Endothelial cell of umbilical vein (primary cell): ENCODE measurements at regions not wholly inside any gene's neighbourhood (a gene's known extent, or its start where the extent isn't known, plus 50 kb on each side); places are given as distances from the start of the nearest gene placed in this dataset.

ENCODE experiments used
- BruUV-seq: library from RNA; stranded (reverse); fragments of 400-500 nt; replicated peaks from 2 replicates; lab custom pipeline; 2021; lab: Mats Ljungman, UMichigan
- CTCF ChIA-PET: fragments of 300-600, 350-600 bp; sonication (Branson Sonifier 250); formaldehyde crosslinking; loops from one replicate; lab custom pipeline; 2021; ENCODE audit warnings: antibody characterized with exemption, inconsistent platforms; lab: Charles Lee
- POLR2A ChIA-PET: fragments of 300-600, 350-600 bp; sonication (Branson Sonifier 250); formaldehyde crosslinking; loops from one replicate; lab custom pipeline; 2021; ENCODE audit warnings: antibody characterized with exemption, inconsistent platforms; lab: Charles Lee
- DNase-seq: peaks from one replicate; pipeline ENCODE4 v3.0.0-alpha.2; 2011; ENCODE audit warnings: low read depth, low spot score
- FAIRE-seq: peaks from 2 replicates; lab custom pipeline; 2011; peaks lifted over from hg19 to GRCh38; lab: Jason Lieb, UNC
- H2AFZ ChIP-seq: 2 replicates; pipeline ENCODE4 v1.6.0; 2012; ENCODE audit warnings: low read depth, low read length, control low read depth, inconsistent platforms
- H3K27ac ChIP-seq: 2 replicates; pipeline ENCODE4 v1.5.1; 2011; ENCODE audit warnings: low read depth, mild to moderate bottlenecking, control low read depth, low read length, moderate library complexity; ENCODE audit not compliant: insufficient read depth
- H3K27me3 ChIP-seq, 2 experiments: 2 replicates each; pipeline versions ENCODE4 v1.6.0 to v1.6.1; 2011; ENCODE audit warnings: low read length in 2 of 2, mixed read lengths in 1 of 2; ENCODE audit not compliant: control insufficient read depth in 2 of 2, insufficient read depth in 2 of 2
- H3K36me3 ChIP-seq, 2 experiments: 2 replicates in 1 of 2; 3 replicates in 1 of 2; pipeline ENCODE4 v1.5.1; 2011; ENCODE audit warnings: low read length in 2 of 2, mild to moderate bottlenecking in 1 of 2, moderate library complexity in 1 of 2; ENCODE audit not compliant: control insufficient read depth in 2 of 2, insufficient read depth in 2 of 2; ENCODE audit errors: extremely low read depth in 1 of 2
- H3K4me1 ChIP-seq: 3 replicates; pipeline ENCODE4 v1.5.1; 2011; ENCODE audit warnings: mild to moderate bottlenecking, low read length; ENCODE audit not compliant: control insufficient read depth, insufficient read depth; ENCODE audit errors: extremely low read depth
- H3K4me2 ChIP-seq: 2 replicates; pipeline ENCODE4 v1.6.1; 2011; ENCODE audit warnings: low read length, control low read depth, mixed read lengths; ENCODE audit not compliant: insufficient read depth
- H3K4me3 ChIP-seq, 3 experiments: fragments of 200-600 bp in 1 of 3; sonication (generic), shearing (Covaris generic) in 1 of 3; replicated peaks in 1 of 3; 2 replicates each; pipeline ENCODE4 v1.5.1; 2011 to 2016; ENCODE audit warnings: control low read depth in 3 of 3, low read length in 3 of 3, mild to moderate bottlenecking in 2 of 3, inconsistent platforms in 1 of 3, low read depth in 1 of 3, moderate library complexity in 1 of 3; ENCODE audit not compliant: insufficient read depth in 1 of 3
- H3K79me2 ChIP-seq: 2 replicates; pipeline ENCODE4 v1.6.0; 2012; ENCODE audit warnings: low read length, inconsistent platforms; ENCODE audit not compliant: control insufficient read depth, insufficient read depth
- H3K9ac ChIP-seq: replicated peaks from 2 replicates; pipeline ENCODE3; 2011; ENCODE audit warnings: low read length, control low read depth; ENCODE audit not compliant: insufficient read depth; ENCODE audit errors: extremely low read depth
- H3K9me1 ChIP-seq: replicated peaks from 3 replicates; pipeline ENCODE4 v1.6.0; 2011; ENCODE audit warnings: mild to moderate bottlenecking, low read length; ENCODE audit not compliant: control insufficient read depth, insufficient read depth; ENCODE audit errors: extremely low read depth
- H3K9me3 ChIP-seq: replicated peaks from 2 replicates; pipeline ENCODE4 v1.5.1; 2012; ENCODE audit warnings: low read length, inconsistent platforms; ENCODE audit not compliant: control insufficient read depth, insufficient read depth
- H4K20me1 ChIP-seq: replicated peaks from 2 replicates; pipeline ENCODE3; 2011; ENCODE audit warnings: mild to moderate bottlenecking, low read length; ENCODE audit not compliant: control insufficient read depth, insufficient read depth; ENCODE audit errors: extremely low read depth
- EZH2 ChIP-seq: IDR thresholded peaks from 2 replicates; pipeline ENCODE4 v1.6.1; 2012; ENCODE audit warnings: borderline replicate concordance, low read depth, mild to moderate bottlenecking, moderate library complexity, low read length, inconsistent platforms; ENCODE audit not compliant: severe bottlenecking
- FOS ChIP-seq: IDR thresholded peaks from 2 replicates; pipeline ENCODE4 v1.6.1; 2011; ENCODE audit warnings: mild to moderate bottlenecking, low read length, moderate library complexity, borderline replicate concordance; ENCODE audit not compliant: insufficient read depth
- GATA2 ChIP-seq: IDR thresholded peaks from 2 replicates; pipeline ENCODE4 v1.7.0; 2011; ENCODE audit warnings: low read depth, mild to moderate bottlenecking, moderate library complexity, mixed read lengths, low read length; ENCODE audit not compliant: insufficient read length, insufficient read depth
- JUN ChIP-seq: IDR thresholded peaks from 2 replicates; pipeline ENCODE4 v1.6.1; 2011; ENCODE audit warnings: borderline replicate concordance, low read depth; ENCODE audit not compliant: insufficient read length, insufficient read depth
- MYC ChIP-seq: IDR thresholded peaks from one replicate; pipeline ENCODE4 v1.6.1; 2011; ENCODE audit warnings: mild to moderate bottlenecking, low read depth, low read length
- POLR2A ChIP-seq: IDR thresholded peaks from 2 replicates; pipeline ENCODE4 v1.6.1; 2012; ENCODE audit warnings: low read depth, mild to moderate bottlenecking, control low read depth, low read length
- POLR2AphosphoS5 ChIP-seq: IDR thresholded peaks from 2 replicates; pipeline ENCODE4 v1.6.1; 2012; ENCODE audit warnings: low read depth, mild to moderate bottlenecking, control low read depth, low read length, moderate library complexity; ENCODE audit not compliant: insufficient read depth
- dilution Hi-C: fragments of 300-500 bp; cut with MboI; formaldehyde crosslinking; loops from one replicate; pipeline ENCODE4 v1.15.0; 2019; ENCODE audit warnings: low sequenced_read_pairs; ENCODE audit not compliant: extremely low pct_ligation_motif_present
- intact Hi-C: fragments of 100-400 bp; cut with micrococcal nuclease; formaldehyde crosslinking; loops from one replicate; pipeline ENCODE4 v1.10.0; 2022
- TF ChIP-seq, protein P1 (sequence below), 2 donors: IDR thresholded peaks; 1 replicate in 1 of 2; 2 replicates in 1 of 2; pipeline ENCODE4 v1.5.1; 2011; ENCODE audit warnings: low read length in 2 of 2, mild to moderate bottlenecking in 2 of 2, moderate library complexity in 2 of 2, control low read depth in 1 of 2, inconsistent platforms in 1 of 2, low read depth in 1 of 2; ENCODE audit not compliant: insufficient read depth in 1 of 2; ENCODE audit errors: extremely low read depth in 1 of 2
- TF ChIP-seq, protein P2 (sequence below): IDR thresholded peaks from 2 replicates; pipeline ENCODE4 v1.6.1; 2011; ENCODE audit not compliant: insufficient read depth, insufficient read length

DNA sequence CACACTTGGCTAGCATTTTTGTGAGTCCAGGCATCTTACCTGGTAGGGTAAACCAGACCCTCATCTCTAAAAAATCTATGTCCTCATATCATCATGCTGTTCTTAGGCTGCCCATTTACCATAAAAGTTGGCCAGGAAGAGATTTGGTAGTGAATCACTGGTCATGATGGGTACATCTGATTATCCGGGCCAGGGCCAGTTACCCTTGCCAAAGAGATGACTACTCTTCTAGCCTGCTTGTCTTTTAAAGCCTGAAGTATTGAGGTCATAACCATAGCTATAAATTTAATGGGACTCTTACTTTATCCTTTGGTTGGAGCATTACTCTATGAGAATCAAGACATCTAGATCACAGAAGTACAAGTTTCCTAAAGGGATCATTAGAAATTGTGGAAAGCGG, 276.8 kb downstream of the TENT5A start:
- intact Hi-C loops: no loop called here
- H4K20me1 ChIP-seq: no peaks in the 10 kb centered on the region
- TF ChIP-seq EZH2: no peak
- TF ChIP-seq MYC: no peak
- TF ChIP-seq, protein P1, sequence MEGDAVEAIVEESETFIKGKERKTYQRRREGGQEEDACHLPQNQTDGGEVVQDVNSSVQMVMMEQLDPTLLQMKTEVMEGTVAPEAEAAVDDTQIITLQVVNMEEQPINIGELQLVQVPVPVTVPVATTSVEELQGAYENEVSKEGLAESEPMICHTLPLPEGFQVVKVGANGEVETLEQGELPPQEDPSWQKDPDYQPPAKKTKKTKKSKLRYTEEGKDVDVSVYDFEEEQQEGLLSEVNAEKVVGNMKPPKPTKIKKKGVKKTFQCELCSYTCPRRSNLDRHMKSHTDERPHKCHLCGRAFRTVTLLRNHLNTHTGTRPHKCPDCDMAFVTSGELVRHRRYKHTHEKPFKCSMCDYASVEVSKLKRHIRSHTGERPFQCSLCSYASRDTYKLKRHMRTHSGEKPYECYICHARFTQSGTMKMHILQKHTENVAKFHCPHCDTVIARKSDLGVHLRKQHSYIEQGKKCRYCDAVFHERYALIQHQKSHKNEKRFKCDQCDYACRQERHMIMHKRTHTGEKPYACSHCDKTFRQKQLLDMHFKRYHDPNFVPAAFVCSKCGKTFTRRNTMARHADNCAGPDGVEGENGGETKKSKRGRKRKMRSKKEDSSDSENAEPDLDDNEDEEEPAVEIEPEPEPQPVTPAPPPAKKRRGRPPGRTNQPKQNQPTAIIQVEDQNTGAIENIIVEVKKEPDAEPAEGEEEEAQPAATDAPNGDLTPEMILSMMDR (IDR thresholded peaks at IDR 0.05; ENCODE audit: extremely low read depth in 1 of 2, insufficient read depth in 1 of 2, low read depth in 1 of 2, low read length in 2 of 2): no peak
- no peak for TF ChIP-seq GATA2
- TF ChIP-seq, protein P2, sequence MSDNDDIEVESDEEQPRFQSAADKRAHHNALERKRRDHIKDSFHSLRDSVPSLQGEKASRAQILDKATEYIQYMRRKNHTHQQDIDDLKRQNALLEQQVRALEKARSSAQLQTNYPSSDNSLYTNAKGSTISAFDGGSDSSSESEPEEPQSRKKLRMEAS: no peak
- no peak for TF ChIP-seq POLR2AphosphoS5
- no peak for TF ChIP-seq POLR2A
- no peak for TF ChIP-seq JUN
- TF ChIP-seq FOS: no peak
- no peak for DNase-seq
- H3K79me2 ChIP-seq: no peaks in the 10 kb centered on the region
- H3K36me3 ChIP-seq: no peaks in the 10 kb centered on the region
- no TSS peak for BruUV-seq
- dilution Hi-C loops: no loop called here
- no peak overlapping the region for H3K27ac ChIP-seq
- H3K9me1 ChIP-seq: peaks cover 2% of the 10 kb centered on the region
- no peaks in the 10 kb centered on the region for H3K4me1 ChIP-seq
- FAIRE-seq: no peak
- ChIA-PET POLR2A (no interaction called here), CTCF (no interaction called here)
- H3K4me3 ChIP-seq: no peak overlapping the region
- H3K9me3 ChIP-seq: no peaks in the 10 kb centered on the region
- H3K9ac ChIP-seq: no peak overlapping the region
- no peak overlapping the region for H3K4me2 ChIP-seq
- no peaks in the 10 kb centered on the region for H3K27me3 ChIP-seq
- no peak overlapping the region for H2AFZ ChIP-seq
